ENCODE measurements at regions not wholly inside any gene's neighbourhood (a gene's known extent, or its start where the extent isn't known, plus 50 kb on each side); places are given as distances from the start of the nearest gene placed in this dataset.

- no peak for TF ChIP-seq POLR2A (IDR thresholded peaks at IDR 0.05; ENCODE audit: low read depth, low read length)
- no peak for TF ChIP-seq TAF1 (IDR thresholded peaks at IDR 0.05; ENCODE audit: borderline replicate concordance, low read depth, low read length)
Measured at GRCh38 chr2:17085546-17086202, 420.0 kb upstream of the CYRIA start.

Data from GM12892 (cell line).